ENCODE measurements at regions not wholly inside any gene's neighbourhood (a gene's known extent, or its start where the extent isn't known, plus 50 kb on each side); places are given as distances from the start of the nearest gene placed in this dataset.

DNA sequence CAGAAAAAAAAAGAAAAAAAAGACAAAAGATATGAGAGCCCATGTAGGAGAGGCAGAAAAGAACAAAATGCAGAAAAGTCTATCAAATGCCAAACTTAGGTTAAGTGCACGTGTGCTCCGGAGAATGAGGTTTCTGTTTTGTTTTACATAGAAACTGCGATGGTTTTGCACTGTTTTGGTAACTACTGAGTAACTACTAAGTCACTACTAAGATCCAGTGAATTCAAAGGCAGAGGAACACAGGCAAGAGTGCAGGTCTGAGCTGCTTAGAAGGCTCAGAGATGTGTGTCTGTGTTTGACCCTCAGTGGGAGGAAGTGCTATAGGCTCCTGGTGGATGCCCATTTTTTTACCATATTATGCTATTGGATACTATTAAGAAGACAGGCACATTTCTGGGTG is 299.3 kb downstream of the NDFIP2 start:
- Histone ChIP-seq H3K14ac (replicated peaks; ENCODE audit: low read depth, low read length) (peak overlapping the region; percentile 64; the same call in 1 of the 2 replicates), H2BK5ac (ENCODE audit: low read depth, low read length, poor library complexity, severe bottlenecking) (no peak overlapping the region), H3K9ac (ENCODE audit: low read depth, low read length) (no peak overlapping the region), H2BK120ac (ENCODE audit: low read depth, low read length) (peak overlapping the region; percentile 69; the same call in 1 of the 2 replicates), H3K23ac (ENCODE audit: low read depth, low read length) (peak overlapping the region; percentile 5; the same call in 1 of the 2 replicates), H3K9me3 (ENCODE audit: control insufficient read depth, insufficient read depth, low read length) (no peaks in the 10 kb centered on the region), H4K8ac (ENCODE audit: low read depth in 2 of 2, low read length in 2 of 2) (peak overlapping the region in 1 of 2 experiments; percentile 1; a peak in 2 of 4 replicates), H2AK9ac (replicated peaks; ENCODE audit: low read depth, low read length, poor library complexity) (no peak overlapping the region), H2AFZ (replicated peaks; ENCODE audit: low read length, poor library complexity) (no peak overlapping the region), H4K20me1 (ENCODE audit: insufficient read depth, low read length) (no peaks in the 10 kb centered on the region), H3K79me1 (ENCODE audit: low read depth in 1 of 2, low read length in 2 of 2) (peaks cover 0 to 5% of the 10 kb centered on the region in 2 experiments; a peak in 1 of 4 replicates), H3K4me1 (ENCODE audit: control insufficient read depth, insufficient read depth, low read length) (peaks cover 12% of the 10 kb centered on the region), H3K36me3 (ENCODE audit: control insufficient read depth, insufficient read depth, low read length) (no peaks in the 10 kb centered on the region), H4K5ac (ENCODE audit: low read depth, low read length) (0 out of 2 replicates have a peak overlapping the region, but pooled peaks have one; percentile 71), H3K27me3 (ENCODE audit: control insufficient read depth, insufficient read depth, low read length) (no peaks in the 10 kb centered on the region), H3K4me2 (ENCODE audit: low read depth, low read length) (peak overlapping the region; percentile 70), H2BK15ac (ENCODE audit: low read depth, low read length) (peak overlapping the region; percentile 38; the same call in 2 of the 3 replicates), H3K18ac (ENCODE audit: low read depth, low read length) (peak overlapping the region; percentile 78; the same call in 1 of the 2 replicates), H3K4me3 (ENCODE audit: insufficient read depth, low read depth, low read length) (no peak overlapping the region), H4K91ac (ENCODE audit: insufficient read depth, low read depth, low read length) (no peak overlapping the region), H2BK20ac (ENCODE audit: low read depth, low read length) (peak overlapping the region; percentile 5), H3K4ac (ENCODE audit: low read depth, low read length) (peak overlapping the region; percentile 49; the same call in 1 of the 2 replicates), H3K56ac (ENCODE audit: extremely low read depth, insufficient read depth, low read length) (no peak overlapping the region), H3K9me1 (ENCODE audit: insufficient read depth, low read length) (peaks cover 13% of the 10 kb centered on the region), H3K27ac (ENCODE audit: insufficient read depth, low read length) (0 out of 2 replicates have a peak overlapping the region, but pooled peaks have one; percentile 10), H2AK5ac (ENCODE audit: low read depth, low read length) (peak overlapping the region; percentile 5; the same call in 1 of the 2 replicates)
- dilution Hi-C loops (cut with HindIII; ENCODE audit: low sequenced_read_pairs, unreplicated experiment) (no loop called here), in situ Hi-C loops (cut with MboI; ENCODE audit: low sequenced_read_pairs) (loop anchor here (10.0 to 25.0 kb wide), 2 partner anchors 155 to 257 kb away; no protein-coding TSS in a partner anchor), intact Hi-C loops (cut with micrococcal nuclease) (no loop called here)
- ATAC-seq (ENCODE audit: low read depth) (no peak), DNase-seq (peak; percentile 42)
- POLR2A ChIA-PET (ENCODE audit: unreplicated experiment) = no interaction called here
- CTCF ChIA-PET = no interaction called here
- no CpG with 5 or more reads among the region's 3 CpGs for WGBS, 2 experiments (ENCODE audit: extremely low coverage in 2 of 2, insufficient read length in 1 of 2)
- TF ChIP-seq CEBPB (IDR thresholded peaks at IDR 0.05; ENCODE audit: low read depth, low read length) (no peak), RCOR1 (IDR thresholded peaks at IDR 0.05; ENCODE audit: insufficient replicate concordance, low read length) (no peak), CTCF (conservative IDR thresholded peaks at IDR 0.05; ENCODE audit: low read depth, low read length) (no peak), USF2 (IDR thresholded peaks at IDR 0.05; ENCODE audit: low read depth, low read length) (no peak), MAFK (IDR thresholded peaks at IDR 0.05; ENCODE audit: low read depth, low read length) (no peak), POLR2A (IDR thresholded peaks at IDR 0.05; ENCODE audit: low read depth, low read length) (no peak), NFE2L2 (IDR thresholded peaks at IDR 0.05; ENCODE audit: low read depth, low read length) (no peak), BHLHE40 (IDR thresholded peaks at IDR 0.05; ENCODE audit: low read depth, low read length) (no peak), ELK1 (IDR thresholded peaks at IDR 0.05; ENCODE audit: borderline replicate concordance, low read depth, low read length) (no peak), MAZ (IDR thresholded peaks at IDR 0.05; ENCODE audit: borderline replicate concordance, low read depth, low read length) (no peak), SMC3 (IDR thresholded peaks at IDR 0.05; ENCODE audit: low read depth, low read length) (no peak), FOS (IDR thresholded peaks at IDR 0.05; ENCODE audit: low read depth, low read length) (no peak), MXI1 (IDR thresholded peaks at IDR 0.05; ENCODE audit: borderline replicate concordance, low read depth, low read length) (no peak), RAD21 (IDR thresholded peaks at IDR 0.05; ENCODE audit: low read length) (no peak), CHD1 (IDR thresholded peaks at IDR 0.05; ENCODE audit: low read depth, low read length) (no peak), RFX5 (IDR thresholded peaks at IDR 0.05; ENCODE audit: low read depth, low read length) (no peak)
- BruUV-seq (replicated peaks) = no TSS peak

Measured in IMR-90 (cell line).